IMR-90 (cell line): ENCODE measurements at regions not wholly inside any gene's neighbourhood (a gene's known extent, or its start where the extent isn't known, plus 50 kb on each side); places are given as distances from the start of the nearest gene placed in this dataset.

Source experiments
- ATAC-seq: fragments of 200-7000 bp; cut with Tn5 transposase; 2 replicates; pipeline ENCODE4 v1.9.1; 2020; ENCODE audit warnings: low read depth, mild to moderate bottlenecking, moderate library complexity
- BruUV-seq: library from RNA; stranded (reverse); fragments of 400-500 nt; replicated peaks from 2 replicates; lab custom pipeline; 2021; lab: Mats Ljungman, UMichigan
- CTCF ChIA-PET: fragments of 300-600 bp; formaldehyde crosslinking; extraction: SDS; loops from one replicate; lab custom pipeline; 2021; ENCODE audit warnings: antibody characterized with exemption; lab: Yijun Ruan, JAX
- POLR2A ChIA-PET: fragments of 300-600 bp; sonication (Branson Sonifier 250); formaldehyde crosslinking; loops from one replicate; lab custom pipeline; 2022; ENCODE audit warnings: antibody characterized with exemption; ENCODE audit not compliant: unreplicated experiment; lab: Charles Lee
- DNase-seq: peaks from one replicate; pipeline ENCODE4 v3.0.0; 2013
- H2AFZ ChIP-seq: replicated peaks from 2 replicates; pipeline ENCODE3; 2013; ENCODE audit warnings: low read length, mild to moderate bottlenecking; ENCODE audit not compliant: poor library complexity
- H2AK5ac ChIP-seq: 2 replicates; pipeline ENCODE4 v1.6.1; 2013; ENCODE audit warnings: low read depth, low read length, inconsistent platforms
- H2AK9ac ChIP-seq: replicated peaks from 2 replicates; pipeline ENCODE3; 2013; ENCODE audit warnings: mild to moderate bottlenecking, low read depth, low read length, moderate library complexity; ENCODE audit not compliant: poor library complexity
- H2BK120ac ChIP-seq: 2 replicates; pipeline ENCODE4 v1.6.1; 2013; ENCODE audit warnings: low read depth, low read length, inconsistent platforms
- H2BK15ac ChIP-seq: 3 replicates; pipeline ENCODE4 v1.6.1; 2013; ENCODE audit warnings: low read depth, low read length, inconsistent platforms
- H2BK20ac ChIP-seq: 2 replicates; pipeline ENCODE4 v1.6.1; 2013; ENCODE audit warnings: low read depth, mild to moderate bottlenecking, inconsistent platforms, low read length, moderate library complexity
- H2BK5ac ChIP-seq: 2 replicates; pipeline ENCODE4 v1.6.1; 2013; ENCODE audit warnings: mild to moderate bottlenecking, low read depth, low read length, inconsistent platforms; ENCODE audit not compliant: poor library complexity, severe bottlenecking
- H3K14ac ChIP-seq: replicated peaks from 2 replicates; pipeline ENCODE4 v1.6.1; 2013; ENCODE audit warnings: low read depth, low read length, inconsistent platforms
- H3K18ac ChIP-seq: 2 replicates; pipeline ENCODE4 v1.6.1; 2013; ENCODE audit warnings: low read depth, low read length, control low read depth
- H3K23ac ChIP-seq: 2 replicates; pipeline ENCODE4 v1.6.1; 2013; ENCODE audit warnings: low read depth, low read length, inconsistent platforms
- H3K27ac ChIP-seq: 2 replicates; pipeline ENCODE4 v1.5.1; 2013; ENCODE audit warnings: mild to moderate bottlenecking, control low read depth, low read length; ENCODE audit not compliant: insufficient read depth
- H3K27me3 ChIP-seq: 2 replicates; pipeline ENCODE4 v1.6.1; 2013; ENCODE audit warnings: low read length; ENCODE audit not compliant: control insufficient read depth, insufficient read depth
- H3K36me3 ChIP-seq: 2 replicates; pipeline ENCODE4 v1.6.1; 2013; ENCODE audit warnings: low read length, mixed read lengths; ENCODE audit not compliant: control insufficient read depth, insufficient read depth
- H3K4ac ChIP-seq: 2 replicates; pipeline ENCODE4 v1.6.1; 2013; ENCODE audit warnings: low read depth, low read length, inconsistent platforms
- H3K4me1 ChIP-seq: 2 replicates; pipeline ENCODE4 v1.6.1; 2013; ENCODE audit warnings: low read length, mixed read lengths; ENCODE audit not compliant: control insufficient read depth, insufficient read depth
- H3K4me2 ChIP-seq: 2 replicates; pipeline ENCODE4 v1.6.1; 2013; ENCODE audit warnings: low read depth, mild to moderate bottlenecking, control low read depth, low read length, moderate library complexity
- H3K4me3 ChIP-seq: 2 replicates; pipeline ENCODE4 v1.5.1; 2013; ENCODE audit warnings: low read depth, mild to moderate bottlenecking, control low read depth, low read length, moderate library complexity; ENCODE audit not compliant: insufficient read depth
- H3K56ac ChIP-seq: 2 replicates; pipeline ENCODE4 v1.6.1; 2013; ENCODE audit warnings: low read length, inconsistent platforms; ENCODE audit not compliant: insufficient read depth; ENCODE audit errors: extremely low read depth
- H3K79me1 ChIP-seq, 2 experiments: 2 replicates each; pipeline ENCODE4 v1.6.1; 2013; ENCODE audit warnings: low read length in 2 of 2, inconsistent platforms in 1 of 2, low read depth in 1 of 2
- H3K9ac ChIP-seq: 2 replicates; pipeline ENCODE4 v1.6.1; 2013; ENCODE audit warnings: low read depth, low read length, control low read depth
- H3K9me1 ChIP-seq: 2 replicates; pipeline ENCODE4 v1.6.1; 2013; ENCODE audit warnings: low read length, inconsistent platforms; ENCODE audit not compliant: insufficient read depth
- H3K9me3 ChIP-seq: 2 replicates; pipeline ENCODE4 v1.6.1; 2013; ENCODE audit warnings: low read length; ENCODE audit not compliant: control insufficient read depth, insufficient read depth
- H4K20me1 ChIP-seq: 2 replicates; pipeline ENCODE4 v1.6.1; 2013; ENCODE audit warnings: low read length, inconsistent platforms; ENCODE audit not compliant: insufficient read depth
- H4K5ac ChIP-seq: 2 replicates; pipeline ENCODE4 v1.6.1; 2013; ENCODE audit warnings: mild to moderate bottlenecking, low read depth, low read length, control low read depth
- H4K8ac ChIP-seq, 2 experiments: 2 replicates each; pipeline ENCODE4 v1.6.1; 2013; ENCODE audit warnings: low read depth in 2 of 2, low read length in 2 of 2, control low read depth in 1 of 2, inconsistent platforms in 1 of 2
- H4K91ac ChIP-seq: 2 replicates; pipeline ENCODE4 v1.6.1; 2013; ENCODE audit warnings: low read depth, low read length, inconsistent platforms; ENCODE audit not compliant: insufficient read depth
- BHLHE40 ChIP-seq: fragments of 150-350 bp; IDR thresholded peaks from 2 replicates; pipeline ENCODE4 v1.6.1; 2016; ENCODE audit warnings: mild to moderate bottlenecking, low read depth, low read length
- CEBPB ChIP-seq: IDR thresholded peaks from 2 replicates; pipeline ENCODE4 v1.6.1; 2012; ENCODE audit warnings: low read depth, low read length, improper control_type of control experiment
- CHD1 ChIP-seq: IDR thresholded peaks from 2 replicates; pipeline ENCODE4 v1.6.1; 2012; ENCODE audit warnings: low read depth, low read length, improper control_type of control experiment
- FOS ChIP-seq: fragments of 150-350 bp; IDR thresholded peaks from 2 replicates; pipeline ENCODE4 v1.6.1; 2016; ENCODE audit warnings: low read depth, low read length
- MAFK ChIP-seq: IDR thresholded peaks from 2 replicates; pipeline ENCODE4 v1.6.1; 2012; ENCODE audit warnings: low read depth, low read length, improper control_type of control experiment
- MAZ ChIP-seq: IDR thresholded peaks from 2 replicates; pipeline ENCODE4 v1.6.1; 2012; ENCODE audit warnings: low read depth, mild to moderate bottlenecking, low read length, improper control_type of control experiment, moderate library complexity, borderline replicate concordance
- MXI1 ChIP-seq: IDR thresholded peaks from 2 replicates; pipeline ENCODE4 v1.6.1; 2012; ENCODE audit warnings: low read depth, mild to moderate bottlenecking, low read length, moderate library complexity, borderline replicate concordance
- NFE2L2 ChIP-seq: fragments of 150-350 bp; IDR thresholded peaks from 2 replicates; pipeline ENCODE4 v1.6.1; 2016; ENCODE audit warnings: low read depth, mild to moderate bottlenecking, low read length
- POLR2A ChIP-seq: IDR thresholded peaks from 2 replicates; pipeline ENCODE4 v1.6.1; 2012; ENCODE audit warnings: mild to moderate bottlenecking, low read depth, low read length
- RAD21 ChIP-seq: IDR thresholded peaks from 2 replicates; pipeline ENCODE4 v1.6.1; 2012; ENCODE audit warnings: low read length, improper control_type of control experiment
- RCOR1 ChIP-seq: IDR thresholded peaks from 2 replicates; pipeline ENCODE4 v1.6.1; 2012; ENCODE audit warnings: mild to moderate bottlenecking, low read length, improper control_type of control experiment; ENCODE audit not compliant: insufficient replicate concordance
- RFX5 ChIP-seq: IDR thresholded peaks from 2 replicates; pipeline ENCODE4 v1.8.0; 2012; ENCODE audit warnings: low read depth, mild to moderate bottlenecking, low read length, moderate library complexity
- SMC3 ChIP-seq: fragments of 150-350 bp; IDR thresholded peaks from 2 replicates; pipeline ENCODE4 v1.6.1; 2016; ENCODE audit warnings: low read depth, mild to moderate bottlenecking, antibody characterized with exemption, low read length, moderate library complexity
- WGBS, 2 experiments: methylation state at CpG; one replicate each; pipeline versions ENCODE4 v1.1.5 to v1.1.7; 2013; ENCODE audit warnings: missing lambda C conversion rate in 2 of 2; ENCODE audit not compliant: insufficient read length in 1 of 2; ENCODE audit errors: extremely low coverage in 2 of 2; 5-methylcytosine and 5-hydroxymethylcytosine counted together
- dilution Hi-C: fragments of 300-500 bp; cut with HindIII; formaldehyde crosslinking; loops from one replicate; pipeline ENCODE4 v1.14.3; 2018; ENCODE audit warnings: low sequenced_read_pairs; ENCODE audit not compliant: unreplicated experiment
- in situ Hi-C: fragments of 300-500 bp; cut with MboI; formaldehyde crosslinking; loops from 3 replicates; pipeline ENCODE4 v1.14.3; 2019; ENCODE audit warnings: low sequenced_read_pairs, inconsistent platforms, mixed read lengths
- intact Hi-C: fragments of 100-400 bp; cut with micrococcal nuclease; formaldehyde crosslinking; loops from 2 replicates; pipeline ENCODE4 v1.10.0; 2022
- TF ChIP-seq, protein P1 (sequence below): fragments of 150-350 bp; IDR thresholded peaks from 2 replicates; pipeline ENCODE4 v1.6.1; 2016; ENCODE audit warnings: low read depth, mild to moderate bottlenecking, low read length, moderate library complexity, borderline replicate concordance
- TF ChIP-seq, protein P2 (sequence below): conservative IDR thresholded peaks from 2 replicates; pipeline ENCODE4 v1.5.1; 2012; ENCODE audit warnings: mild to moderate bottlenecking, low read depth, low read length, improper control_type of control experiment
- TF ChIP-seq, protein P3 (sequence below): fragments of 150-350 bp; IDR thresholded peaks from 2 replicates; pipeline ENCODE4 v1.6.1; 2017; ENCODE audit warnings: mild to moderate bottlenecking, antibody characterized with exemption, low read length, low read depth

DNA sequence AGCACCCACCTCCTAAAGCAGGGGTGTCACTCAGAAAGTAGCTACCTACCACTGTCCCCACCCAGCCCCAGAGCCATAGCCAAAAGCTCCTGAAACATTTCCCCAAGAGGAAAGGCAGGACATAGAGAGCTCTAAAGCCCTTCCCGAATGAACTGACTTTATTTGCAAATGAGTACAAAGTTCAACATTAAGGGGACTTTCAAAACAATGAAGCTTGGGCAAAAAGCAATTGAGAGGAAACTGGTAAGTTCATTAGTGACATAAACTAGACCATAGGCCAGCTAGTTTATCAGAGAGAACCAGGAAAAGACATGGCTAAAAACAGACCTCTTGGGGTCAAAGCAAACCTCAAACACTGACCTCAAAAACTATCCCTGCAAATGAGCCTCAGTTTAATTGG, 72.7 kb downstream of the IGLL5 start:
- POLR2A ChIA-PET = no interaction called here
- Histone ChIP-seq H3K9ac (no peak overlapping the region), H4K8ac (no peak overlapping the region), H2AFZ (no peak overlapping the region), H3K27ac (no peak overlapping the region), H3K9me3 (no peaks in the 10 kb centered on the region), H2BK20ac (no peak overlapping the region), H3K4ac (no peak overlapping the region), H3K4me2 (no peak overlapping the region), H2BK15ac (no peak overlapping the region), H3K18ac (no peak overlapping the region), H3K23ac (no peak overlapping the region), H4K91ac (no peak overlapping the region), H3K9me1 (no peaks in the 10 kb centered on the region), H2BK120ac (no peak overlapping the region), H2AK9ac (no peak overlapping the region), H2AK5ac (no peak overlapping the region), H4K5ac (no peak overlapping the region), H2BK5ac (no peak overlapping the region), H4K20me1 (no peaks in the 10 kb centered on the region), H3K4me1 (no peaks in the 10 kb centered on the region), H3K36me3 (no peaks in the 10 kb centered on the region), H3K27me3 (no peaks in the 10 kb centered on the region; the same call in 1 of the 2 replicates), H3K56ac (no peak overlapping the region), H3K14ac (no peak overlapping the region), H3K79me1 (no peaks in the 10 kb centered on the region), H3K4me3 (no peak overlapping the region)
- in situ Hi-C loops (loop anchor here (25.0 kb wide), 1 partner anchor 327 kb away; no protein-coding TSS in a partner anchor), dilution Hi-C loops (no loop called here), intact Hi-C loops (loop anchor here (10.0 kb wide), 1 partner anchor 634 kb away; no protein-coding TSS in a partner anchor)
- CTCF ChIA-PET = interaction anchor here (0.9 to 4.6 kb wide), 5 partner anchors 18 to 426 kb away, joined by 5 to 40 read pairs (median 5); no protein-coding TSS in a partner anchor
- BruUV-seq = no TSS peak
- DNase-seq (no peak), ATAC-seq (no peak)
- TF ChIP-seq NFE2L2 (no peak), RCOR1 (no peak), MAFK (no peak), CHD1 (no peak), BHLHE40 (no peak), RAD21 (no peak), SMC3 (no peak), MXI1 (no peak), RFX5 (no peak), POLR2A (no peak), CEBPB (no peak), FOS (no peak), MAZ (no peak)
- TF ChIP-seq, protein P1, sequence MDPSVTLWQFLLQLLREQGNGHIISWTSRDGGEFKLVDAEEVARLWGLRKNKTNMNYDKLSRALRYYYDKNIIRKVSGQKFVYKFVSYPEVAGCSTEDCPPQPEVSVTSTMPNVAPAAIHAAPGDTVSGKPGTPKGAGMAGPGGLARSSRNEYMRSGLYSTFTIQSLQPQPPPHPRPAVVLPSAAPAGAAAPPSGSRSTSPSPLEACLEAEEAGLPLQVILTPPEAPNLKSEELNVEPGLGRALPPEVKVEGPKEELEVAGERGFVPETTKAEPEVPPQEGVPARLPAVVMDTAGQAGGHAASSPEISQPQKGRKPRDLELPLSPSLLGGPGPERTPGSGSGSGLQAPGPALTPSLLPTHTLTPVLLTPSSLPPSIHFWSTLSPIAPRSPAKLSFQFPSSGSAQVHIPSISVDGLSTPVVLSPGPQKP = no peak
- TF ChIP-seq, protein P2, sequence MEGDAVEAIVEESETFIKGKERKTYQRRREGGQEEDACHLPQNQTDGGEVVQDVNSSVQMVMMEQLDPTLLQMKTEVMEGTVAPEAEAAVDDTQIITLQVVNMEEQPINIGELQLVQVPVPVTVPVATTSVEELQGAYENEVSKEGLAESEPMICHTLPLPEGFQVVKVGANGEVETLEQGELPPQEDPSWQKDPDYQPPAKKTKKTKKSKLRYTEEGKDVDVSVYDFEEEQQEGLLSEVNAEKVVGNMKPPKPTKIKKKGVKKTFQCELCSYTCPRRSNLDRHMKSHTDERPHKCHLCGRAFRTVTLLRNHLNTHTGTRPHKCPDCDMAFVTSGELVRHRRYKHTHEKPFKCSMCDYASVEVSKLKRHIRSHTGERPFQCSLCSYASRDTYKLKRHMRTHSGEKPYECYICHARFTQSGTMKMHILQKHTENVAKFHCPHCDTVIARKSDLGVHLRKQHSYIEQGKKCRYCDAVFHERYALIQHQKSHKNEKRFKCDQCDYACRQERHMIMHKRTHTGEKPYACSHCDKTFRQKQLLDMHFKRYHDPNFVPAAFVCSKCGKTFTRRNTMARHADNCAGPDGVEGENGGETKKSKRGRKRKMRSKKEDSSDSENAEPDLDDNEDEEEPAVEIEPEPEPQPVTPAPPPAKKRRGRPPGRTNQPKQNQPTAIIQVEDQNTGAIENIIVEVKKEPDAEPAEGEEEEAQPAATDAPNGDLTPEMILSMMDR = no peak
- TF ChIP-seq, protein P3, sequence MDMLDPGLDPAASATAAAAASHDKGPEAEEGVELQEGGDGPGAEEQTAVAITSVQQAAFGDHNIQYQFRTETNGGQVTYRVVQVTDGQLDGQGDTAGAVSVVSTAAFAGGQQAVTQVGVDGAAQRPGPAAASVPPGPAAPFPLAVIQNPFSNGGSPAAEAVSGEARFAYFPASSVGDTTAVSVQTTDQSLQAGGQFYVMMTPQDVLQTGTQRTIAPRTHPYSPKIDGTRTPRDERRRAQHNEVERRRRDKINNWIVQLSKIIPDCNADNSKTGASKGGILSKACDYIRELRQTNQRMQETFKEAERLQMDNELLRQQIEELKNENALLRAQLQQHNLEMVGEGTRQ = no peak
- no CpG with 5 or more reads among the region's 1 CpG for WGBS, 2 experiments
